CD4-positive, alpha-beta T cell treated with Interleukin-10 for 1 hour (primary cell): ENCODE measurements at regions not wholly inside any gene's neighbourhood (a gene's known extent, or its start where the extent isn't known, plus 50 kb on each side); places are given as distances from the start of the nearest gene placed in this dataset.
"Not testable (repeated sequence)": the region's sequence is repeated elsewhere in the genome, so short reads cannot be mapped to it uniquely, and the experiment has no call there.

Experiments
- DNase-seq: peaks from one replicate; pipeline ENCODE4 v3.0.0-alpha.2; 2020

- DNase-seq = not testable (repeated sequence)
Observed at GRCh38 chr16:16563962-16564361, 185.0 kb downstream of the NPIPA7 start.

- DNase-seq = not testable (repeated sequence)
Observed at GRCh38 chr16:16565326-16565725, 186.4 kb downstream of the NPIPA7 start.

- not testable (repeated sequence) for DNase-seq
Observed at GRCh38 chr16:16570055-16570454, 191.1 kb downstream of the NPIPA7 start.

- not testable (repeated sequence) for DNase-seq
Observed at GRCh38 chr16:16570874-16571273, 191.9 kb downstream of the NPIPA7 start.

GRCh38 chr16:16572130-16572774, 193.3 kb downstream of the NPIPA7 start:
- not testable (repeated sequence) for DNase-seq

GRCh38 chr16:16577062-16577461, 198.1 kb downstream of the NPIPA7 start:
- DNase-seq = not testable (repeated sequence)

GRCh38 chr16:16578701-16579100, 199.8 kb downstream of the NPIPA7 start:
- no peak for DNase-seq

- not testable (repeated sequence) for DNase-seq
Observed at GRCh38 chr16:16582916-16583315, 204.0 kb downstream of the NPIPA7 start.

- not testable (repeated sequence) for DNase-seq
Observed at GRCh38 chr16:16586073-16586651, 207.2 kb downstream of the NPIPA7 start.

GRCh38 chr16:16586969-16587368, 208.0 kb downstream of the NPIPA7 start:
- not testable (repeated sequence) for DNase-seq

- DNase-seq = not testable (repeated sequence)
Observed at GRCh38 chr16:16588436-16588835, 209.5 kb downstream of the NPIPA7 start.

- DNase-seq = not testable (repeated sequence)
Observed at GRCh38 chr16:16590654-16591318, 211.8 kb downstream of the NPIPA7 start.

- DNase-seq = peak; percentile 49
Observed at GRCh38 chr16:16593156-16593863, 214.4 kb downstream of the NPIPA7 start.

- not testable (repeated sequence) for DNase-seq
Observed at GRCh38 chr16:16595029-16595718, 216.2 kb downstream of the NPIPA7 start.

GRCh38 chr16:16601239-16601638, 222.3 kb downstream of the NPIPA7 start:
- not testable (repeated sequence) for DNase-seq

- DNase-seq = not testable (repeated sequence)
Observed at GRCh38 chr16:16607401-16608082, 228.6 kb downstream of the NPIPA7 start.

GRCh38 chr16:16609627-16610026, 230.7 kb downstream of the NPIPA7 start:
- not testable (repeated sequence) for DNase-seq

GRCh38 chr16:16610389-16610967, 231.5 kb downstream of the NPIPA7 start:
- not testable (repeated sequence) for DNase-seq

- DNase-seq = not testable (repeated sequence)
Observed at GRCh38 chr16:16613212-16613611, 234.3 kb downstream of the NPIPA7 start.

GRCh38 chr16:16614484-16614883, 235.5 kb downstream of the NPIPA7 start:
- not testable (repeated sequence) for DNase-seq

- DNase-seq = not testable (repeated sequence)
Observed at GRCh38 chr16:16618963-16619465, 240.1 kb downstream of the NPIPA7 start.
